Activated naive CD4-positive, alpha-beta T cell treated with anti-CD3 and anti-CD28 coated beads, Interleukin-2, amount 50 U/mL, for 24 hours (primary cell): ENCODE measurements at regions not wholly inside any gene's neighbourhood (a gene's known extent, or its start where the extent isn't known, plus 50 kb on each side); places are given as distances from the start of the nearest gene placed in this dataset.
"Not testable (repeated sequence)": the region's sequence is repeated elsewhere in the genome, so short reads cannot be mapped to it uniquely, and the experiment has no call there.

Source experiments
- H3K27ac Mint-ChIP-seq: one replicate; pipeline ENCODE4 v1.8.0; 2021; ENCODE audit warnings: mild to moderate bottlenecking, mixed read lengths
- H3K27me3 Mint-ChIP-seq: one replicate; pipeline ENCODE4 v1.8.0; 2021; ENCODE audit warnings: mixed read lengths
- H3K36me3 Mint-ChIP-seq: one replicate; pipeline ENCODE4 v1.8.0; 2021; ENCODE audit warnings: mixed read lengths
- H3K4me1 Mint-ChIP-seq: one replicate; pipeline ENCODE4 v1.8.0; 2021; ENCODE audit warnings: mixed read lengths
- H3K4me3 Mint-ChIP-seq: one replicate; pipeline ENCODE4 v1.8.0; 2021; ENCODE audit warnings: mild to moderate bottlenecking, mixed read lengths
- H3K9me3 Mint-ChIP-seq: one replicate; pipeline ENCODE4 v1.8.0; 2021; ENCODE audit warnings: mixed read lengths

- no peak overlapping the region for H3K4me3 Mint-ChIP-seq
- H3K27me3 Mint-ChIP-seq, result no peaks in the 10 kb centered on the region
- no peaks in the 10 kb centered on the region for H3K36me3 Mint-ChIP-seq
- H3K9me3 Mint-ChIP-seq, result no peaks in the 10 kb centered on the region
- H3K4me1 Mint-ChIP-seq, result peaks cover 9% of the 10 kb centered on the region
- no peak overlapping the region for H3K27ac Mint-ChIP-seq
These were observed 86.8 kb upstream of the NKD1 start for GRCh38 chr16:50461400-50461760.

GRCh38 chr16:50460538-50461399, 87.4 kb upstream of the NKD1 start:
- Mint-ChIP-seq H3K4me1 (peaks cover 9% of the 10 kb centered on the region), H3K36me3 (no peaks in the 10 kb centered on the region), H3K4me3 (no peak overlapping the region), H3K27me3 (no peaks in the 10 kb centered on the region), H3K9me3 (no peaks in the 10 kb centered on the region), H3K27ac (no peak overlapping the region)

- no peak overlapping the region for H3K27ac Mint-ChIP-seq
- no peaks in the 10 kb centered on the region for H3K36me3 Mint-ChIP-seq
- H3K27me3 Mint-ChIP-seq, result no peaks in the 10 kb centered on the region
- peaks cover 9% of the 10 kb centered on the region for H3K4me1 Mint-ChIP-seq
- no peak overlapping the region for H3K4me3 Mint-ChIP-seq
- no peaks in the 10 kb centered on the region for H3K9me3 Mint-ChIP-seq
These were observed 88.6 kb upstream of the NKD1 start for GRCh38 chr16:50459496-50460080.

GRCh38 chr16:50458667-50459495, 89.3 kb upstream of the NKD1 start:
- H3K27me3 Mint-ChIP-seq, result no peaks in the 10 kb centered on the region
- H3K36me3 Mint-ChIP-seq, result no peaks in the 10 kb centered on the region
- no peak overlapping the region for H3K27ac Mint-ChIP-seq
- no peak overlapping the region for H3K4me3 Mint-ChIP-seq
- H3K9me3 Mint-ChIP-seq, result no peaks in the 10 kb centered on the region
- peaks cover 9% of the 10 kb centered on the region for H3K4me1 Mint-ChIP-seq

GRCh38 chr16:50457979-50458491, 89.2 kb upstream of the BRD7 start:
- no peak overlapping the region for H3K4me3 Mint-ChIP-seq
- H3K4me1 Mint-ChIP-seq, result peaks cover 9% of the 10 kb centered on the region
- H3K27me3 Mint-ChIP-seq, result no peaks in the 10 kb centered on the region
- no peaks in the 10 kb centered on the region for H3K36me3 Mint-ChIP-seq
- no peak overlapping the region for H3K27ac Mint-ChIP-seq
- H3K9me3 Mint-ChIP-seq, result no peaks in the 10 kb centered on the region

- Mint-ChIP-seq H3K9me3 (no peaks in the 10 kb centered on the region), H3K4me3 (no peak overlapping the region), H3K36me3 (no peaks in the 10 kb centered on the region), H3K4me1 (peaks cover 9% of the 10 kb centered on the region), H3K27ac (no peak overlapping the region), H3K27me3 (no peaks in the 10 kb centered on the region)
These were observed 88.6 kb upstream of the BRD7 start for GRCh38 chr16:50457423-50457822.

GRCh38 chr16:50455288-50455845, 86.6 kb upstream of the BRD7 start:
- no peak overlapping the region for H3K4me3 Mint-ChIP-seq
- H3K4me1 Mint-ChIP-seq, result peaks cover 9% of the 10 kb centered on the region
- H3K27ac Mint-ChIP-seq, result no peak overlapping the region
- H3K27me3 Mint-ChIP-seq, result no peaks in the 10 kb centered on the region
- no peaks in the 10 kb centered on the region for H3K36me3 Mint-ChIP-seq
- H3K9me3 Mint-ChIP-seq, result no peaks in the 10 kb centered on the region

GRCh38 chr16:50453446-50453845, 84.7 kb upstream of the BRD7 start:
- Mint-ChIP-seq H3K27ac (no peak overlapping the region), H3K27me3 (no peaks in the 10 kb centered on the region), H3K4me3 (no peak overlapping the region), H3K36me3 (no peaks in the 10 kb centered on the region), H3K4me1 (peaks cover 9% of the 10 kb centered on the region), H3K9me3 (no peaks in the 10 kb centered on the region)

- Mint-ChIP-seq H3K36me3 (no peaks in the 10 kb centered on the region), H3K27me3 (peaks cover 1% of the 10 kb centered on the region), H3K4me1 (no peaks in the 10 kb centered on the region), H3K4me3 (no peak overlapping the region), H3K9me3 (no peaks in the 10 kb centered on the region), H3K27ac (no peak overlapping the region)
These were observed 83.2 kb upstream of the BRD7 start for GRCh38 chr16:50451951-50452508.

- Mint-ChIP-seq H3K9me3 (no peaks in the 10 kb centered on the region), H3K4me3 (no peak overlapping the region), H3K27me3 (peaks cover 1% of the 10 kb centered on the region), H3K27ac (no peak overlapping the region), H3K4me1 (no peaks in the 10 kb centered on the region), H3K36me3 (no peaks in the 10 kb centered on the region)
These were observed 82.2 kb upstream of the BRD7 start for GRCh38 chr16:50450957-50451356.

GRCh38 chr16:50449800-50450199, 81.0 kb upstream of the BRD7 start:
- H3K4me1 Mint-ChIP-seq, result no peaks in the 10 kb centered on the region
- no peaks in the 10 kb centered on the region for H3K36me3 Mint-ChIP-seq
- H3K4me3 Mint-ChIP-seq, result no peak overlapping the region
- no peak overlapping the region for H3K27ac Mint-ChIP-seq
- H3K27me3 Mint-ChIP-seq, result peaks cover 1% of the 10 kb centered on the region
- no peaks in the 10 kb centered on the region for H3K9me3 Mint-ChIP-seq

- H3K27ac Mint-ChIP-seq, result no peak overlapping the region
- no peaks in the 10 kb centered on the region for H3K9me3 Mint-ChIP-seq
- H3K36me3 Mint-ChIP-seq, result no peaks in the 10 kb centered on the region
- H3K27me3 Mint-ChIP-seq, result peaks cover 1% of the 10 kb centered on the region
- H3K4me1 Mint-ChIP-seq, result no peaks in the 10 kb centered on the region
- no peak overlapping the region for H3K4me3 Mint-ChIP-seq
These were observed 80.2 kb upstream of the BRD7 start for GRCh38 chr16:50448981-50449380.

GRCh38 chr16:50448522-50448921, 79.7 kb upstream of the BRD7 start:
- Mint-ChIP-seq H3K36me3 (no peaks in the 10 kb centered on the region), H3K4me1 (no peaks in the 10 kb centered on the region), H3K27ac (no peak overlapping the region), H3K9me3 (no peaks in the 10 kb centered on the region), H3K27me3 (peaks cover 1% of the 10 kb centered on the region), H3K4me3 (no peak overlapping the region)

GRCh38 chr16:50447386-50447785, 78.6 kb upstream of the BRD7 start:
- H3K36me3 Mint-ChIP-seq, H3K9me3 Mint-ChIP-seq, H3K27ac Mint-ChIP-seq, H3K4me3 Mint-ChIP-seq, H3K4me1 Mint-ChIP-seq, H3K27me3 Mint-ChIP-seq: not testable (repeated sequence)

- Mint-ChIP-seq H3K27ac (no peak overlapping the region), H3K27me3 (peaks cover 1% of the 10 kb centered on the region), H3K36me3 (peaks cover 3% of the 10 kb centered on the region), H3K4me3 (no peak overlapping the region), H3K4me1 (no peaks in the 10 kb centered on the region), H3K9me3 (no peaks in the 10 kb centered on the region)
These were observed 78.1 kb upstream of the BRD7 start for GRCh38 chr16:50446861-50447260.
